ENCODE measurements at regions not wholly inside any gene's neighbourhood (a gene's known extent, or its start where the extent isn't known, plus 50 kb on each side); places are given as distances from the start of the nearest gene placed in this dataset.
"Not testable (repeated sequence)": the region's sequence is repeated elsewhere in the genome, so short reads cannot be mapped to it uniquely, and the experiment has no call there.

GRCh38 chr2:34142531-34143008 is 543.5 kb upstream of the FAM98A start:
- TF ChIP-seq CTCF (IDR thresholded peaks at IDR 0.05; ENCODE audit: insufficient read depth, low read length); REST (IDR thresholded peaks at IDR 0.05; ENCODE audit: insufficient replicate concordance, low read depth); POLR2AphosphoS5 (IDR thresholded peaks at IDR 0.05; ENCODE audit: low read depth); GABPA (IDR thresholded peaks at IDR 0.05; ENCODE audit: low read depth); SPI1 (IDR thresholded peaks at IDR 0.05; ENCODE audit: borderline replicate concordance, low read depth): not testable (repeated sequence)

Data from HL-60 (cell line).